ENCODE measurements at regions not wholly inside any gene's neighbourhood (a gene's known extent, or its start where the extent isn't known, plus 50 kb on each side); places are given as distances from the start of the nearest gene placed in this dataset.

- H3K9me3 ChIP-seq (ENCODE audit: control insufficient read depth, insufficient read depth, low read depth, low read length), result no peaks in the 10 kb centered on the region
- H3K4me1 ChIP-seq (ENCODE audit: control insufficient read depth, insufficient read depth, low read length), result no peaks in the 10 kb centered on the region
- TF ChIP-seq ZNF280D (tag by site-specific recombination; IDR thresholded peaks at IDR 0.05) (no peak), ZNF585B (tag by site-specific recombination; IDR thresholded peaks at IDR 0.05) (no peak), PBX3 (CRISPR knock-in tag; IDR thresholded peaks at IDR 0.05) (no peak), ZNF354C (tag by site-specific recombination; IDR thresholded peaks at IDR 0.05; ENCODE audit: borderline replicate concordance, low read depth) (no peak), ZSCAN23 (tag by site-specific recombination; IDR thresholded peaks at IDR 0.05) (no peak), ZNF266 (tag by site-specific recombination; IDR thresholded peaks at IDR 0.05; ENCODE audit: low read depth) (no peak), ZNF580 (tag by site-specific recombination; IDR thresholded peaks at IDR 0.05) (no peak), ZNF433 (tag by site-specific recombination; IDR thresholded peaks at IDR 0.05; ENCODE audit: low read depth) (no peak), ZNF341 (tag by site-specific recombination; IDR thresholded peaks at IDR 0.05; ENCODE audit: low read depth) (no peak), ZNF629 (tag by site-specific recombination; IDR thresholded peaks at IDR 0.05) (no peak), ZNF37A (tag by site-specific recombination; IDR thresholded peaks at IDR 0.05) (no peak), ZSCAN30 (tag by site-specific recombination; IDR thresholded peaks at IDR 0.05) (no peak), ZBTB7A (tag by site-specific recombination; IDR thresholded peaks at IDR 0.05; ENCODE audit: low read depth) (no peak), ZNF19 (tag by site-specific recombination; IDR thresholded peaks at IDR 0.05; ENCODE audit: low read depth) (no peak), CTCF (tag by site-specific recombination; IDR thresholded peaks at IDR 0.05) (no peak), HOXD13 (CRISPR knock-in tag; IDR thresholded peaks at IDR 0.05; ENCODE audit: borderline replicate concordance) (no peak)
- TF ChIP-seq, protein P1, sequence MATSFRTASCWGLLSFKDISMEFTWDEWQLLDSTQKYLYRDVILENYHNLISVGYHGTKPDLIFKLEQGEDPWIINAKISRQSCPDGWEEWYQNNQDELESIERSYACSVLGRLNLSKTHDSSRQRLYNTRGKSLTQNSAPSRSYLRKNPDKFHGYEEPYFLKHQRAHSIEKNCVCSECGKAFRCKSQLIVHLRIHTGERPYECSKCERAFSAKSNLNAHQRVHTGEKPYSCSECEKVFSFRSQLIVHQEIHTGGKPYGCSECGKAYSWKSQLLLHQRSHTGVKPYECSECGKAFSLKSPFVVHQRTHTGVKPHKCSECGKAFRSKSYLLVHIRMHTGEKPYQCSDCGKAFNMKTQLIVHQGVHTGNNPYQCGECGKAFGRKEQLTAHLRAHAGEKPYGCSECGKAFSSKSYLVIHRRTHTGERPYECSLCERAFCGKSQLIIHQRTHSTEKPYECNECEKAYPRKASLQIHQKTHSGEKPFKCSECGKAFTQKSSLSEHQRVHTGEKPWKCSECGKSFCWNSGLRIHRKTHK (tag by site-specific recombination; IDR thresholded peaks at IDR 0.05), result no peak
- no peak overlapping the region for H3K4me3 ChIP-seq (ENCODE audit: low read depth, low read length)
- CTCF ChIA-PET, result no interaction called here
- H3K27ac ChIP-seq (ENCODE audit: extremely low read depth, low read depth, low read length), result no peak overlapping the region
- H3K36me3 ChIP-seq (ENCODE audit: control insufficient read depth in 2 of 2, insufficient read depth in 1 of 2, low read length in 2 of 2), result no peaks in the 10 kb centered on the region
- POLR2A ChIA-PET, result no interaction called here
These were observed 887.3 kb downstream of the NTRK3 start for GRCh38 chr15:87369269-87369668.

- no peaks in the 10 kb centered on the region for H3K9me3 ChIP-seq (ENCODE audit: control insufficient read depth, insufficient read depth, low read depth, low read length)
- CTCF ChIA-PET, result interaction anchor here (0.6 kb wide), 1 partner anchor 695 kb away, joined by 4 read pairs; no protein-coding TSS in a partner anchor
- POLR2A ChIA-PET, result no interaction called here
- no peaks in the 10 kb centered on the region for H3K36me3 ChIP-seq (ENCODE audit: control insufficient read depth in 2 of 2, insufficient read depth in 1 of 2, low read length in 2 of 2)
- no peak overlapping the region for H3K4me3 ChIP-seq (ENCODE audit: low read depth, low read length)
- H3K27ac ChIP-seq (ENCODE audit: extremely low read depth, low read depth, low read length), result no peak overlapping the region
- no peaks in the 10 kb centered on the region for H3K4me1 ChIP-seq (ENCODE audit: control insufficient read depth, insufficient read depth, low read length)
- TF ChIP-seq ZNF768 (tag by site-specific recombination; IDR thresholded peaks at IDR 0.05), result no peak
- no peak for TF ChIP-seq KLF10 (tag by site-specific recombination; IDR thresholded peaks at IDR 0.05)
- TF ChIP-seq, protein P2, sequence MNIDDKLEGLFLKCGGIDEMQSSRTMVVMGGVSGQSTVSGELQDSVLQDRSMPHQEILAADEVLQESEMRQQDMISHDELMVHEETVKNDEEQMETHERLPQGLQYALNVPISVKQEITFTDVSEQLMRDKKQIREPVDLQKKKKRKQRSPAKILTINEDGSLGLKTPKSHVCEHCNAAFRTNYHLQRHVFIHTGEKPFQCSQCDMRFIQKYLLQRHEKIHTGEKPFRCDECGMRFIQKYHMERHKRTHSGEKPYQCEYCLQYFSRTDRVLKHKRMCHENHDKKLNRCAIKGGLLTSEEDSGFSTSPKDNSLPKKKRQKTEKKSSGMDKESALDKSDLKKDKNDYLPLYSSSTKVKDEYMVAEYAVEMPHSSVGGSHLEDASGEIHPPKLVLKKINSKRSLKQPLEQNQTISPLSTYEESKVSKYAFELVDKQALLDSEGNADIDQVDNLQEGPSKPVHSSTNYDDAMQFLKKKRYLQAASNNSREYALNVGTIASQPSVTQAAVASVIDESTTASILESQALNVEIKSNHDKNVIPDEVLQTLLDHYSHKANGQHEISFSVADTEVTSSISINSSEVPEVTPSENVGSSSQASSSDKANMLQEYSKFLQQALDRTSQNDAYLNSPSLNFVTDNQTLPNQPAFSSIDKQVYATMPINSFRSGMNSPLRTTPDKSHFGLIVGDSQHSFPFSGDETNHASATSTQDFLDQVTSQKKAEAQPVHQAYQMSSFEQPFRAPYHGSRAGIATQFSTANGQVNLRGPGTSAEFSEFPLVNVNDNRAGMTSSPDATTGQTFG (tag by site-specific recombination; IDR thresholded peaks at IDR 0.05; ENCODE audit: borderline replicate concordance), result no peak
- TF ChIP-seq ZSCAN5A (tag by site-specific recombination; IDR thresholded peaks at IDR 0.05), result no peak
- TF ChIP-seq ZSCAN4 (tag by site-specific recombination; IDR thresholded peaks at IDR 0.05), result no peak
- no peak for TF ChIP-seq ZNF335 (tag by site-specific recombination; conservative IDR thresholded peaks at IDR 0.05)
These were observed 888.0 kb downstream of the NTRK3 start for GRCh38 chr15:87368511-87368910.
